IMR-90 (cell line): ENCODE measurements at regions not wholly inside any gene's neighbourhood (a gene's known extent, or its start where the extent isn't known, plus 50 kb on each side); places are given as distances from the start of the nearest gene placed in this dataset.

Source experiments
- ATAC-seq: fragments of 200-7000 bp; cut with Tn5 transposase; 2 replicates; pipeline ENCODE4 v1.9.1; 2020; ENCODE audit warnings: low read depth, mild to moderate bottlenecking, moderate library complexity
- BruUV-seq: library from RNA; stranded (reverse); fragments of 400-500 nt; replicated peaks from 2 replicates; lab custom pipeline; 2021; lab: Mats Ljungman, UMichigan
- CTCF ChIA-PET: fragments of 300-600 bp; formaldehyde crosslinking; extraction: SDS; loops from one replicate; lab custom pipeline; 2021; ENCODE audit warnings: antibody characterized with exemption; lab: Yijun Ruan, JAX
- POLR2A ChIA-PET: fragments of 300-600 bp; sonication (Branson Sonifier 250); formaldehyde crosslinking; loops from one replicate; lab custom pipeline; 2022; ENCODE audit warnings: antibody characterized with exemption; ENCODE audit not compliant: unreplicated experiment; lab: Charles Lee
- DNase-seq: peaks from one replicate; pipeline ENCODE4 v3.0.0; 2013
- H2AFZ ChIP-seq: replicated peaks from 2 replicates; pipeline ENCODE3; 2013; ENCODE audit warnings: low read length, mild to moderate bottlenecking; ENCODE audit not compliant: poor library complexity
- H2AK5ac ChIP-seq: 2 replicates; pipeline ENCODE4 v1.6.1; 2013; ENCODE audit warnings: low read depth, low read length, inconsistent platforms
- H2AK9ac ChIP-seq: replicated peaks from 2 replicates; pipeline ENCODE3; 2013; ENCODE audit warnings: mild to moderate bottlenecking, low read depth, low read length, moderate library complexity; ENCODE audit not compliant: poor library complexity
- H2BK120ac ChIP-seq: 2 replicates; pipeline ENCODE4 v1.6.1; 2013; ENCODE audit warnings: low read depth, low read length, inconsistent platforms
- H2BK15ac ChIP-seq: 3 replicates; pipeline ENCODE4 v1.6.1; 2013; ENCODE audit warnings: low read depth, low read length, inconsistent platforms
- H2BK20ac ChIP-seq: 2 replicates; pipeline ENCODE4 v1.6.1; 2013; ENCODE audit warnings: low read depth, mild to moderate bottlenecking, inconsistent platforms, low read length, moderate library complexity
- H2BK5ac ChIP-seq: 2 replicates; pipeline ENCODE4 v1.6.1; 2013; ENCODE audit warnings: mild to moderate bottlenecking, low read depth, low read length, inconsistent platforms; ENCODE audit not compliant: poor library complexity, severe bottlenecking
- H3K14ac ChIP-seq: replicated peaks from 2 replicates; pipeline ENCODE4 v1.6.1; 2013; ENCODE audit warnings: low read depth, low read length, inconsistent platforms
- H3K18ac ChIP-seq: 2 replicates; pipeline ENCODE4 v1.6.1; 2013; ENCODE audit warnings: low read depth, low read length, control low read depth
- H3K23ac ChIP-seq: 2 replicates; pipeline ENCODE4 v1.6.1; 2013; ENCODE audit warnings: low read depth, low read length, inconsistent platforms
- H3K27ac ChIP-seq: 2 replicates; pipeline ENCODE4 v1.5.1; 2013; ENCODE audit warnings: mild to moderate bottlenecking, control low read depth, low read length; ENCODE audit not compliant: insufficient read depth
- H3K27me3 ChIP-seq: 2 replicates; pipeline ENCODE4 v1.6.1; 2013; ENCODE audit warnings: low read length; ENCODE audit not compliant: control insufficient read depth, insufficient read depth
- H3K36me3 ChIP-seq: 2 replicates; pipeline ENCODE4 v1.6.1; 2013; ENCODE audit warnings: low read length, mixed read lengths; ENCODE audit not compliant: control insufficient read depth, insufficient read depth
- H3K4ac ChIP-seq: 2 replicates; pipeline ENCODE4 v1.6.1; 2013; ENCODE audit warnings: low read depth, low read length, inconsistent platforms
- H3K4me1 ChIP-seq: 2 replicates; pipeline ENCODE4 v1.6.1; 2013; ENCODE audit warnings: low read length, mixed read lengths; ENCODE audit not compliant: control insufficient read depth, insufficient read depth
- H3K4me2 ChIP-seq: 2 replicates; pipeline ENCODE4 v1.6.1; 2013; ENCODE audit warnings: low read depth, mild to moderate bottlenecking, control low read depth, low read length, moderate library complexity
- H3K4me3 ChIP-seq: 2 replicates; pipeline ENCODE4 v1.5.1; 2013; ENCODE audit warnings: low read depth, mild to moderate bottlenecking, control low read depth, low read length, moderate library complexity; ENCODE audit not compliant: insufficient read depth
- H3K56ac ChIP-seq: 2 replicates; pipeline ENCODE4 v1.6.1; 2013; ENCODE audit warnings: low read length, inconsistent platforms; ENCODE audit not compliant: insufficient read depth; ENCODE audit errors: extremely low read depth
- H3K79me1 ChIP-seq, 2 experiments: 2 replicates each; pipeline ENCODE4 v1.6.1; 2013; ENCODE audit warnings: low read length in 2 of 2, inconsistent platforms in 1 of 2, low read depth in 1 of 2
- H3K9ac ChIP-seq: 2 replicates; pipeline ENCODE4 v1.6.1; 2013; ENCODE audit warnings: low read depth, low read length, control low read depth
- H3K9me1 ChIP-seq: 2 replicates; pipeline ENCODE4 v1.6.1; 2013; ENCODE audit warnings: low read length, inconsistent platforms; ENCODE audit not compliant: insufficient read depth
- H3K9me3 ChIP-seq: 2 replicates; pipeline ENCODE4 v1.6.1; 2013; ENCODE audit warnings: low read length; ENCODE audit not compliant: control insufficient read depth, insufficient read depth
- H4K20me1 ChIP-seq: 2 replicates; pipeline ENCODE4 v1.6.1; 2013; ENCODE audit warnings: low read length, inconsistent platforms; ENCODE audit not compliant: insufficient read depth
- H4K5ac ChIP-seq: 2 replicates; pipeline ENCODE4 v1.6.1; 2013; ENCODE audit warnings: mild to moderate bottlenecking, low read depth, low read length, control low read depth
- H4K8ac ChIP-seq, 2 experiments: 2 replicates each; pipeline ENCODE4 v1.6.1; 2013; ENCODE audit warnings: low read depth in 2 of 2, low read length in 2 of 2, control low read depth in 1 of 2, inconsistent platforms in 1 of 2
- H4K91ac ChIP-seq: 2 replicates; pipeline ENCODE4 v1.6.1; 2013; ENCODE audit warnings: low read depth, low read length, inconsistent platforms; ENCODE audit not compliant: insufficient read depth
- CEBPB ChIP-seq: IDR thresholded peaks from 2 replicates; pipeline ENCODE4 v1.6.1; 2012; ENCODE audit warnings: low read depth, low read length, improper control_type of control experiment
- FOS ChIP-seq: fragments of 150-350 bp; IDR thresholded peaks from 2 replicates; pipeline ENCODE4 v1.6.1; 2016; ENCODE audit warnings: low read depth, low read length
- MAFK ChIP-seq: IDR thresholded peaks from 2 replicates; pipeline ENCODE4 v1.6.1; 2012; ENCODE audit warnings: low read depth, low read length, improper control_type of control experiment
- NFE2L2 ChIP-seq: fragments of 150-350 bp; IDR thresholded peaks from 2 replicates; pipeline ENCODE4 v1.6.1; 2016; ENCODE audit warnings: low read depth, mild to moderate bottlenecking, low read length
- POLR2A ChIP-seq: IDR thresholded peaks from 2 replicates; pipeline ENCODE4 v1.6.1; 2012; ENCODE audit warnings: mild to moderate bottlenecking, low read depth, low read length
- RCOR1 ChIP-seq: IDR thresholded peaks from 2 replicates; pipeline ENCODE4 v1.6.1; 2012; ENCODE audit warnings: mild to moderate bottlenecking, low read length, improper control_type of control experiment; ENCODE audit not compliant: insufficient replicate concordance
- dilution Hi-C: fragments of 300-500 bp; cut with HindIII; formaldehyde crosslinking; loops from one replicate; pipeline ENCODE4 v1.14.3; 2018; ENCODE audit warnings: low sequenced_read_pairs; ENCODE audit not compliant: unreplicated experiment
- in situ Hi-C: fragments of 300-500 bp; cut with MboI; formaldehyde crosslinking; loops from 3 replicates; pipeline ENCODE4 v1.14.3; 2019; ENCODE audit warnings: low sequenced_read_pairs, inconsistent platforms, mixed read lengths
- intact Hi-C: fragments of 100-400 bp; cut with micrococcal nuclease; formaldehyde crosslinking; loops from 2 replicates; pipeline ENCODE4 v1.10.0; 2022
- TF ChIP-seq, protein P1 (sequence below): fragments of 150-350 bp; IDR thresholded peaks from 2 replicates; pipeline ENCODE4 v1.6.1; 2016; ENCODE audit warnings: low read depth, mild to moderate bottlenecking, low read length, moderate library complexity, borderline replicate concordance

DNA sequence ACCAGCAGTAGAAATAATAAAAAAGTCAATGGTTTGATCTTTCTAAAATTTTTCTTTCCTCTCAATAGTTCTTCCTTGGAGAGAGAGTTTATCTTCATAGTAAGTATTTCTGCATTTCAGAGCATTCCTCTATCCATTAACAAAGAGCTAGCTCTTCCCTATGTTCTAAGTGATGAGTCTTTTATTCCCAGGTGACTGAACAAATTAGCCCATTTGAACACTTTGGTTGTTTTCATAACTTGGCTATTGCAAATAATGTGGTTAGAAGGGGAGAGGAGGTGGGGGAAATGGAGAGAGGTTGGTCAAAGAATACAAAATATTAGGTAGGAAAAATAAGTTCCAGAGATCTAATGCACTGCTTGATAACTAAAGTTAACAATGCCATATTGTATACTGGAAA lies 598.9 kb downstream of the KCNT2 start:
- Histone ChIP-seq H2BK15ac (no peak overlapping the region), H3K23ac (no peak overlapping the region), H3K56ac (no peak overlapping the region), H4K91ac (no peak overlapping the region), H4K5ac (no peak overlapping the region), H3K4me3 (no peak overlapping the region), H2BK5ac (no peak overlapping the region), H3K14ac (no peak overlapping the region), H3K9ac (no peak overlapping the region), H3K79me1 (no peaks in the 10 kb centered on the region), H4K8ac (no peak overlapping the region), H3K18ac (no peak overlapping the region), H3K36me3 (no peaks in the 10 kb centered on the region), H2AFZ (no peak overlapping the region), H3K9me1 (no peaks in the 10 kb centered on the region), H3K4me2 (no peak overlapping the region), H3K27me3 (no peaks in the 10 kb centered on the region), H2BK20ac (no peak overlapping the region), H3K27ac (no peak overlapping the region), H3K9me3 (no peaks in the 10 kb centered on the region), H2AK5ac (no peak overlapping the region), H2BK120ac (no peak overlapping the region), H4K20me1 (no peaks in the 10 kb centered on the region), H3K4ac (no peak overlapping the region), H3K4me1 (no peaks in the 10 kb centered on the region), H2AK9ac (no peak overlapping the region)
- in situ Hi-C loops (no loop called here), intact Hi-C loops (no loop called here), dilution Hi-C loops (no loop called here)
- BruUV-seq: no TSS peak
- ChIA-PET POLR2A (no interaction called here), CTCF (no interaction called here)
- ATAC-seq (no peak), DNase-seq (no peak)
- TF ChIP-seq CEBPB: no peak
- no peak for TF ChIP-seq MAFK
- no peak for TF ChIP-seq FOS
- TF ChIP-seq RCOR1: no peak
- TF ChIP-seq, protein P1, sequence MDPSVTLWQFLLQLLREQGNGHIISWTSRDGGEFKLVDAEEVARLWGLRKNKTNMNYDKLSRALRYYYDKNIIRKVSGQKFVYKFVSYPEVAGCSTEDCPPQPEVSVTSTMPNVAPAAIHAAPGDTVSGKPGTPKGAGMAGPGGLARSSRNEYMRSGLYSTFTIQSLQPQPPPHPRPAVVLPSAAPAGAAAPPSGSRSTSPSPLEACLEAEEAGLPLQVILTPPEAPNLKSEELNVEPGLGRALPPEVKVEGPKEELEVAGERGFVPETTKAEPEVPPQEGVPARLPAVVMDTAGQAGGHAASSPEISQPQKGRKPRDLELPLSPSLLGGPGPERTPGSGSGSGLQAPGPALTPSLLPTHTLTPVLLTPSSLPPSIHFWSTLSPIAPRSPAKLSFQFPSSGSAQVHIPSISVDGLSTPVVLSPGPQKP: no peak
- no peak for TF ChIP-seq POLR2A
- no peak for TF ChIP-seq NFE2L2
